Keratinocyte (primary cell): ENCODE measurements at regions not wholly inside any gene's neighbourhood (a gene's known extent, or its start where the extent isn't known, plus 50 kb on each side); places are given as distances from the start of the nearest gene placed in this dataset.

Source experiments
- CTCF ChIP-seq, 3 experiments: IDR thresholded peaks in 1 of 3; conservative IDR thresholded peaks in 1 of 3; optimal IDR thresholded peaks in 1 of 3; 2 replicates in 2 of 3; 3 replicates in 1 of 3; pipeline versions ENCODE3 to v1.5.1; 2011; ENCODE audit warnings: low read length in 3 of 3, mild to moderate bottlenecking in 3 of 3, moderate library complexity in 2 of 3, control low read depth in 1 of 3, inconsistent platforms in 1 of 3; ENCODE audit not compliant: insufficient read depth in 2 of 3; ENCODE audit errors: extremely low read depth in 1 of 3
- EZH2 ChIP-seq: IDR thresholded peaks from one replicate; pipeline ENCODE4 v1.6.1; 2012; ENCODE audit warnings: inconsistent platforms, mild to moderate bottlenecking, low read length, moderate library complexity

GRCh38 chr13:34381228-34381627 lies 560.8 kb upstream of the NBEA start:
- TF ChIP-seq CTCF (optimal IDR thresholded peaks at IDR 0.05 in 1 of 3, IDR thresholded peaks at IDR 0.05 in 1 of 3, conservative IDR thresholded peaks at IDR 0.05 in 1 of 3; ENCODE audit: extremely low read depth in 1 of 3, insufficient read depth in 2 of 3, low read length in 3 of 3): no peak
- no peak for TF ChIP-seq EZH2
